Esophagus squamous epithelium (tissue), 5 donors: ENCODE measurements at regions not wholly inside any gene's neighbourhood (a gene's known extent, or its start where the extent isn't known, plus 50 kb on each side); places are given as distances from the start of the nearest gene placed in this dataset.

Source experiments
- DNase-seq: peaks from one replicate; lab custom pipeline; 2025; lab: John Stamatoyannopoulos, UW
- H3K27ac ChIP-seq, 4 donors: fragments of 200-600 bp; sonication (generic); one replicate each; pipeline ENCODE4 v1.5.1; 2016 to 2019; ENCODE audit warnings: mild to moderate bottlenecking in 1 of 4
- H3K27me3 ChIP-seq, 4 donors: fragments of 200-600 bp; sonication (generic); 1 replicate in 3 of 4; 2 replicates in 1 of 4; pipeline versions ENCODE4 v1.5.1 to v1.6.0; 2017 to 2021; ENCODE audit warnings: antibody characterized with exemption in 1 of 4
- H3K36me3 ChIP-seq, 3 donors: fragments of 200-600 bp; sonication (generic); one replicate each; pipeline ENCODE4 v1.5.1; 2016 to 2019
- H3K4me1 ChIP-seq, 3 donors: fragments of 200-600 bp; sonication (generic); one replicate each; pipeline ENCODE4 v1.5.1; 2017 to 2019
- H3K4me3 ChIP-seq, 4 donors: fragments of 200-600 bp; sonication (generic); 1 replicate in 3 of 4; 2 replicates in 1 of 4; pipeline ENCODE4 v1.5.1; 2016 to 2019; ENCODE audit warnings: mild to moderate bottlenecking in 2 of 4, moderate library complexity in 1 of 4
- H3K9me3 ChIP-seq, 3 donors: fragments of 200-600 bp; sonication (generic); one replicate each; pipeline ENCODE4 v1.5.1; 2016 to 2019
- POLR2A ChIP-seq, 4 donors: fragments of 450-650 bp; IDR thresholded peaks; one replicate each; pipeline ENCODE4 v1.6.1; 2017; ENCODE audit warnings: antibody characterized with exemption in 4 of 4, mild to moderate bottlenecking in 4 of 4, moderate library complexity in 3 of 4
- WGBS, 2 donors: methylation state at CpG; one replicate each; pipeline ENCODE4 v1.1.5; 2018; 5-methylcytosine and 5-hydroxymethylcytosine counted together
- intact Hi-C: fragments of 100-400 bp; cut with DNase I; formaldehyde crosslinking; loops from one replicate; pipeline ENCODE4 v1.15.0; 2022
- TF ChIP-seq, protein P1 (sequence below), 6 experiments: fragments of 450-650 bp in 4 of 6; fragments of 200-600 bp in 2 of 6; sonication (generic) in 2 of 6; IDR thresholded peaks; one replicate each; pipeline ENCODE4 v1.5.1; 2016 to 2019; ENCODE audit warnings: antibody characterized with exemption in 6 of 6, mild to moderate bottlenecking in 4 of 6, moderate library complexity in 4 of 6
- donor health status: DM: yes; HTN: yes; CAD: no.

DNA sequence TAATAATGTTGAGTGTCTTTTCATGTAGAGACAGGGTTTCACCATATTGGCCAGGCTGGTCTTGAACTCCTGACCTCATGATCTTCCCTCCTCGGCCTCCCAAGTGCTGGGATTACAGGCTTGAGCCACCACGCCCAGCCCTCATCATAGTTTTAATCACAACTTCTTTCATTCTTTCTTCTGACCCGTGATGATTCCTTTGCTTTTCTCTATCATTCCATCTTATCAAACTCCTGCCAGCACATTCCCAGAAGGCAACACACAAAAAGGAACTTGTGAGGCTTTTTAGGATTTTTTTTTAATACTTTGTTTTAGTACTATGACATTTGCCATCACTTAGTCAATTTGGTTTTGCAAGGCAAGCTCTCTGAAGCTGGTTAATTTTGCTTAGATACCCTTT lies 77.5 kb upstream of the MEOX2 start:
- 32% methylated on average over 3 of the region's 3 CpGs for WGBS, 2 donors

DNA sequence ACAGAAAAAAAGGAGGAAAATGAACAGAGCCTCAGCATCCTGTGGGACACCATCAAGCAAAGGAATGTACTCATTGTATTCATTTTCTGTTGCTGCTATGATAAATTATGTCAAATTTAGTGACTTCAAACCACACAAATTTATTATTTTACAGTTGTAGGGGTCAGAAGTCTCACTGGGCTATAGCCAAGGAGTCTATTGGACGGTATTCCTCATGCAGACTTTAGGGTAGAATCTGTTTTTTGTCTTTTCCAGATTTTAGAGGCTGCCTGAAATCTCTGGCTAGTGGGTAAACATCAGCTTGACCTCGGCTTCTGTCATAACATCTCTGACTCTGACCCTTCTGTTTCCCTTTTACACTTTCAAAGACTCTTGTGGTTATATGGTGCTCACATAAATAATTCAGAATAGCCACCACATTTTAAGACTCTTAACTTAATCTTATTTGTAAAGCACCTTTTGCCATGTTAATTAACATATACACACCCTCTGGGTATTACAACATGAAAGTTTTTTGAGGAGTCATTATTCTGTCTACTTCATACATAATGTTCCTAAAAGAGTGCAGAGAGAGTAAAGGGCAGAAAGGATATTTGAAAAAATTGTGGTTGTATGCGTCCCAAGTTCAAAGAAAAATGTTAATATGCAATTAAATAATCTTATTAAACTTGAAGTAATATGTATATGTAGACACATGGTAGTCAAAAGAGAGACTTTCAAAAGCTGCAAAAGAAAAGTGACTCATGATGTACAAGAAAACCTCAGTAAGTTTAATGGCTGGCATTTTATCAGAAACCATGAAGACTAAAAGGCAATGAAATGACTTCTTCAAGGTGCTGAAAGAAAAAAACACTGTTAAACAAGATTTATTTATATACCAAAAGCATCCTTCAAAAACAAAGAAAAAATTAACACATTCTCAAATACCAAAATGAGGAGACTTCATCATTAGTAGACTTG lies 70.8 kb upstream of the MEOX2 start:
- Histone ChIP-seq H3K27ac (no peak overlapping the region), H3K4me1 (no peaks in the 10 kb centered on the region), H3K4me3 (no peak overlapping the region), H3K36me3 (no peaks in the 10 kb centered on the region), H3K9me3 (no peaks in the 10 kb centered on the region), H3K27me3 (no peaks in the 10 kb centered on the region)
- WGBS, 2 donors, result 50 to 56% methylated on average over 3 of the region's 3 CpGs
- DNase-seq, result no peak
- no peak for TF ChIP-seq POLR2A (IDR thresholded peaks at IDR 0.05)
- TF ChIP-seq, protein P1, sequence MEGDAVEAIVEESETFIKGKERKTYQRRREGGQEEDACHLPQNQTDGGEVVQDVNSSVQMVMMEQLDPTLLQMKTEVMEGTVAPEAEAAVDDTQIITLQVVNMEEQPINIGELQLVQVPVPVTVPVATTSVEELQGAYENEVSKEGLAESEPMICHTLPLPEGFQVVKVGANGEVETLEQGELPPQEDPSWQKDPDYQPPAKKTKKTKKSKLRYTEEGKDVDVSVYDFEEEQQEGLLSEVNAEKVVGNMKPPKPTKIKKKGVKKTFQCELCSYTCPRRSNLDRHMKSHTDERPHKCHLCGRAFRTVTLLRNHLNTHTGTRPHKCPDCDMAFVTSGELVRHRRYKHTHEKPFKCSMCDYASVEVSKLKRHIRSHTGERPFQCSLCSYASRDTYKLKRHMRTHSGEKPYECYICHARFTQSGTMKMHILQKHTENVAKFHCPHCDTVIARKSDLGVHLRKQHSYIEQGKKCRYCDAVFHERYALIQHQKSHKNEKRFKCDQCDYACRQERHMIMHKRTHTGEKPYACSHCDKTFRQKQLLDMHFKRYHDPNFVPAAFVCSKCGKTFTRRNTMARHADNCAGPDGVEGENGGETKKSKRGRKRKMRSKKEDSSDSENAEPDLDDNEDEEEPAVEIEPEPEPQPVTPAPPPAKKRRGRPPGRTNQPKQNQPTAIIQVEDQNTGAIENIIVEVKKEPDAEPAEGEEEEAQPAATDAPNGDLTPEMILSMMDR (IDR thresholded peaks at IDR 0.05), result no peak
- intact Hi-C loops, result no loop called here

More for the DNA sequence above, 77.5 kb upstream of the MEOX2 start:
- Histone ChIP-seq H3K4me1 (no peaks in the 10 kb centered on the region), H3K27me3 (no peaks in the 10 kb centered on the region), H3K4me3 (no peak overlapping the region), H3K27ac (no peak overlapping the region), H3K36me3 (no peaks in the 10 kb centered on the region), H3K9me3 (peaks cover 0 to 8% (median 0%) of the 10 kb centered on the region in 3 donors)
- no peak for DNase-seq
- TF ChIP-seq, protein P1 (IDR thresholded peaks at IDR 0.05), result no peak
- intact Hi-C loops, result no loop called here

DNA sequence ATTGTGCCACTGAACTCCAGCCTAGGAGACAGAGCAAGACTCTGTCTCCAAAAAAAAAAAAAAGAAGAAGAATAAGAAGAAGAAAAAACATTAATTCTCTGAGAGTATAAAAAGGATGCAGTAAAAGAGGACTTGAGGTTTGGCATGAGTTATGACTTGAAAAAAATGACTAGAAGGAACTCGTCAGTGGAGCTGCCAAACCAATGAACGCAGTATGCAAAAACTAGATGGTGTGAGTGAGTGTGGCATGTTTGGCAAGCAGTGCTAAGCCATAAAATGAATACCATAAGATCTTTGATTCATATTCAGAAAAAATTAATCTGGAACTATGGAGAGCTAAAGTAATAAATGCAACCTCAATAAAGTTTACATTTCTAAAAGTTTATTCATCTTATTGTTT lies 68.6 kb upstream of the MEOX2 start:
- no peak for DNase-seq
- H3K4me1 ChIP-seq, result peaks cover 0 to 3% (median 0%) of the 10 kb centered on the region in 3 donors
- no peak overlapping the region for H3K27ac ChIP-seq
- WGBS, 2 donors, result 24 to 39% methylated on average over 2 of the region's 2 CpGs
- H3K4me3 ChIP-seq, result no peak overlapping the region
- H3K27me3 ChIP-seq, result no peaks in the 10 kb centered on the region
- H3K9me3 ChIP-seq, result no peaks in the 10 kb centered on the region
- no peaks in the 10 kb centered on the region for H3K36me3 ChIP-seq
- intact Hi-C loops, result no loop called here
- TF ChIP-seq, protein P1 (IDR thresholded peaks at IDR 0.05), result no peak
- no peak for TF ChIP-seq POLR2A (IDR thresholded peaks at IDR 0.05)

DNA sequence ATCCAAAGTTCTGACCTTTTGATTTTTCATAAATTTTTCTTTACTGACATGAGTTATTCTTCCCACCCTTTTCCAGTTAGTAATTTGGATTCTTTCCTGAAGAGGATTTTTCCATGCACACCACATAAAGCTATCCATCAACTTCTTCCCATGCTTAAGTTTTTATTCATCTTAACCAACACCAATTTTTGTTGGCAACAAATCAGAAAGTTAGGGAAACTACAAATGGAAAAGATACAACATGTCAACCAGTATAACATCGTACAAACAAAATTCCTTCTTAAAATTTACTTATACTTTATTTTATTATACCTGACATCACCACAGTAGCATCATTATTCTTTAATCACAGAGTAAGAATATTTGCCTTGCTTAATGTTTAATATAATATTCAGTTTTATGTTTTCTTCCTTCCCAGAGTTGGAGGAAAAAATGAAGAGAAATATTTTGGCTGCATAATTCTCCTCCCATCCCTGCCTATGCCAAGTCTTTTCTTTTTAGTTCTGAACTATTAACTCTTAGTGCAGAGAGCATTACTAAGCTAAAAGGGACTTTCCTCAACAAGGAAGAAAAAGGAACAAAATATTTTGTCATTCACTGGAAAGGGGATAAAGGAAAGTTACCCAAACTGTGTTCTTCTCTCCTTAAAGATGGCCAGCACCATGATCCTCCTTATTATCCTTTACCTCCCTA lies 67.5 kb upstream of the MEOX2 start:
- DNase-seq, result no peak
- intact Hi-C loops, result no loop called here
- H3K27ac ChIP-seq, result no peak overlapping the region
- no peak overlapping the region for H3K4me3 ChIP-seq
- no peaks in the 10 kb centered on the region for H3K36me3 ChIP-seq
- H3K9me3 ChIP-seq, result no peaks in the 10 kb centered on the region
- WGBS, 2 donors, result 11 to 16% methylated on average over 1 of the region's 1 CpG
- H3K27me3 ChIP-seq, result no peaks in the 10 kb centered on the region
- TF ChIP-seq POLR2A (IDR thresholded peaks at IDR 0.05), result no peak
- TF ChIP-seq, protein P1 (IDR thresholded peaks at IDR 0.05), result no peak
- H3K4me1 ChIP-seq, result peaks cover 0 to 3% (median 0%) of the 10 kb centered on the region in 3 donors

DNA sequence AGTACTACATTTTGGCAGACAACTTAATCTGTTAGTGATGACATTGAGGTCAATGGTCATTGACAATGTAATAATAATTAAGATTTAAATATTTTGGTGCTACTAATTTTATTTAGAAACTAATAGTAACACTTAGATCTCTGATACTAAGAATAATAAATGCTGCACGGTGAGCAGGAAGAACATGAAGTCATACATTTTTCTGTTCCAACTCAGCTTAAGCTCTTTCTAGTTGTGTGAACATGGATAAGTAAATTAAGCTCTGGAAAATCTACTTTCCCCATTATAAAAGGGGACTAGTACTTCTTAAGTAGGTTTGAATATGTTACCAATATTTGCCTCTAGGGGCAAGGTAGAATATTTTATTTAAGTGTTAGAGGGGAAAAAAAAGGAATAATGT lies 65.9 kb upstream of the MEOX2 start:
- Histone ChIP-seq H3K36me3 (no peaks in the 10 kb centered on the region), H3K27me3 (no peaks in the 10 kb centered on the region), H3K27ac (no peak overlapping the region), H3K9me3 (no peaks in the 10 kb centered on the region), H3K4me1 (peaks cover 0 to 3% (median 0%) of the 10 kb centered on the region in 3 donors), H3K4me3 (no peak overlapping the region)
- 21 to 35% methylated on average over 1 of the region's 1 CpG for WGBS, 2 donors
- DNase-seq, result no peak
- intact Hi-C loops, result no loop called here
- TF ChIP-seq, protein P1 (IDR thresholded peaks at IDR 0.05), result no peak
- TF ChIP-seq POLR2A (IDR thresholded peaks at IDR 0.05), result no peak
